Prostate gland (tissue), 2 donors: ENCODE measurements at regions not wholly inside any gene's neighbourhood (a gene's known extent, or its start where the extent isn't known, plus 50 kb on each side); places are given as distances from the start of the nearest gene placed in this dataset.

Source experiments
- DNase-seq: peaks from one replicate; pipeline ENCODE4 v3.0.0-alpha.2; 2019; ENCODE audit warnings: low spot score
- H3K27ac ChIP-seq, 2 donors: fragments of 200-600 bp; sonication (generic); 2 replicates each; pipeline ENCODE4 v1.5.1; 2017 to 2019
- H3K27me3 ChIP-seq: fragments of 200-600 bp; sonication (generic); replicated peaks from 2 replicates; pipeline ENCODE4 v1.5.1; 2019; ENCODE audit not compliant: insufficient read depth
- H3K36me3 ChIP-seq, 2 donors: fragments of 200-600 bp; sonication (generic); 1 replicate in 1 of 2; 2 replicates in 1 of 2; pipeline versions ENCODE4 v1.5.1 to v1.8.1; 2017 to 2019
- H3K4me1 ChIP-seq: fragments of 200-600 bp; sonication (generic); replicated peaks from 2 replicates; pipeline ENCODE4 v1.5.1; 2019
- H3K4me3 ChIP-seq, 2 donors: fragments of 200-600 bp; sonication (generic); 2 replicates each; pipeline ENCODE4 v1.5.1; 2017 to 2019
- H3K9me3 ChIP-seq: fragments of 200-600 bp; sonication (generic); 2 replicates; pipeline ENCODE4 v1.5.1; 2017
- POLR2A ChIP-seq: fragments of 450-650 bp; IDR thresholded peaks from one replicate; pipeline ENCODE4 v1.6.1; 2016; ENCODE audit warnings: antibody characterized with exemption, mild to moderate bottlenecking
- POLR2AphosphoS5 ChIP-seq: sonication (generic); formaldehyde crosslinking; IDR thresholded peaks from one replicate; pipeline ENCODE4 v1.6.1; 2017; ENCODE audit warnings: antibody characterized with exemption
- WGBS: methylation state at CpG from one replicate; pipeline ENCODE4 v1.1.5; 2018; 5-methylcytosine and 5-hydroxymethylcytosine counted together
- intact Hi-C: fragments of 100-400 bp; cut with DNase I; formaldehyde crosslinking; loops from one replicate; pipeline ENCODE4 v1.14.2; 2022
- TF ChIP-seq, protein P1 (sequence below), 4 experiments: fragments of 200-600 bp in 2 of 4; fragments of 450-650 bp in 2 of 4; sonication (generic) in 2 of 4; IDR thresholded peaks; 1 replicate in 3 of 4; 2 replicates in 1 of 4; pipeline ENCODE4 v1.5.1; 2016 to 2019; ENCODE audit warnings: antibody characterized with exemption in 4 of 4, mild to moderate bottlenecking in 2 of 4, moderate library complexity in 2 of 4

GRCh38 chr12:47553266-47553665 lies 152.6 kb downstream of the RPAP3 start:
- intact Hi-C loops: no loop called here
- no peaks in the 10 kb centered on the region for H3K9me3 ChIP-seq
- TF ChIP-seq POLR2A (no peak), POLR2AphosphoS5 (no peak)
- TF ChIP-seq, protein P1, sequence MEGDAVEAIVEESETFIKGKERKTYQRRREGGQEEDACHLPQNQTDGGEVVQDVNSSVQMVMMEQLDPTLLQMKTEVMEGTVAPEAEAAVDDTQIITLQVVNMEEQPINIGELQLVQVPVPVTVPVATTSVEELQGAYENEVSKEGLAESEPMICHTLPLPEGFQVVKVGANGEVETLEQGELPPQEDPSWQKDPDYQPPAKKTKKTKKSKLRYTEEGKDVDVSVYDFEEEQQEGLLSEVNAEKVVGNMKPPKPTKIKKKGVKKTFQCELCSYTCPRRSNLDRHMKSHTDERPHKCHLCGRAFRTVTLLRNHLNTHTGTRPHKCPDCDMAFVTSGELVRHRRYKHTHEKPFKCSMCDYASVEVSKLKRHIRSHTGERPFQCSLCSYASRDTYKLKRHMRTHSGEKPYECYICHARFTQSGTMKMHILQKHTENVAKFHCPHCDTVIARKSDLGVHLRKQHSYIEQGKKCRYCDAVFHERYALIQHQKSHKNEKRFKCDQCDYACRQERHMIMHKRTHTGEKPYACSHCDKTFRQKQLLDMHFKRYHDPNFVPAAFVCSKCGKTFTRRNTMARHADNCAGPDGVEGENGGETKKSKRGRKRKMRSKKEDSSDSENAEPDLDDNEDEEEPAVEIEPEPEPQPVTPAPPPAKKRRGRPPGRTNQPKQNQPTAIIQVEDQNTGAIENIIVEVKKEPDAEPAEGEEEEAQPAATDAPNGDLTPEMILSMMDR (IDR thresholded peaks at IDR 0.05): no peak

DNA sequence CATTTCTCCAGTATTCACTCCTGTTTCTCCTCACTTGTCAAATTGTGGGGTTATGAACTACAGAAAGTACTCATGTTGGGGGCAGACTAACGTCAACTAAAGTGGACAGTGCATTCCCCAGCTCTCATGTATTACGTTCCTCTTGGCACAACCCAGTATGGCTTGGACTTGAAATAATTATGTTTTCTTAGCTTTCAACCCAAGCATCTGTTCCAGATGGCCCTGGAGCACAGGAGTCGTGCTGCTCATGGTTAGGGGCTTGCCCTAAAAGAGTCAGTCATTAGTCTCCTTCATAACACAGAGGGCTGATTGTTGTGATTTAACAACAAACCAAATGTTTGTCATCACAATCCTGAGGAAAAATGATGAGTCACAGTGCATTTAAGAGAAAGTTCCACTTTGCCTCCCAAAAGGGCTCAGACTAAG lies 154.4 kb downstream of the RPAP3 start:
- 47% methylated on average over 3 of the region's 3 CpGs for WGBS
- intact Hi-C loops: no loop called here
- TF ChIP-seq, protein P1 (IDR thresholded peaks at IDR 0.05): no peak
- TF ChIP-seq POLR2A (no peak), POLR2AphosphoS5 (no peak)
- no peak overlapping the region for H3K27ac ChIP-seq
- H3K4me3 ChIP-seq: no peak overlapping the region
- H3K27me3 ChIP-seq: no peaks in the 10 kb centered on the region
- no peaks in the 10 kb centered on the region for H3K4me1 ChIP-seq
- no peaks in the 10 kb centered on the region for H3K9me3 ChIP-seq
- no peak for DNase-seq
- no peaks in the 10 kb centered on the region for H3K36me3 ChIP-seq

More at GRCh38 chr12:47553266-47553665, 152.6 kb downstream of the RPAP3 start:
- Histone ChIP-seq H3K27ac (no peak overlapping the region), H3K4me3 (no peak overlapping the region), H3K27me3 (no peaks in the 10 kb centered on the region), H3K4me1 (no peaks in the 10 kb centered on the region), H3K36me3 (no peaks in the 10 kb centered on the region)
- DNase-seq: no peak
- 90% methylated on average over 3 of the region's 3 CpGs for WGBS

DNA sequence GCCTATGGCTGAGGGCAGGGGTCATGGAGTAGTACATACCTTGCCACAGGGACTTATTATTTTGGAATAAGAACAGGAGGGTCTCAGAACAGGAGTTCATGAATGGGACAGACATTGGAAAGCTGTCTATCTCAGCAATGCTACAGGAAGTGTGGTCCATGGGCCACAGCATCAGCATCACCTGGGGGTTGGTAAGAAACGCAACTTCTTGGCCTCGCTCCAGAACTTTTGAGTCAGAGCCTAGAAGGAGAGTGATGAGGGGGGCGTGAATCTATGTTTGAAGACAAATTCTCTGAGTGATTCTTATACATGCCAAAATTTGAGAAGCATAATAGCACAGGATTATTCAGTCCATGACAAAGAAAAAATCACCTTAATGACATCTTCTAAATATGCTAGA lies 156.6 kb downstream of the RPAP3 start:
- H3K27me3 ChIP-seq: no peaks in the 10 kb centered on the region
- TF ChIP-seq POLR2A (no peak), POLR2AphosphoS5 (no peak)
- TF ChIP-seq, protein P1 (IDR thresholded peaks at IDR 0.05): no peak
- intact Hi-C loops: no loop called here
- H3K4me1 ChIP-seq: no peaks in the 10 kb centered on the region
- WGBS: 88% methylated on average over 3 of the region's 3 CpGs
- H3K36me3 ChIP-seq: no peaks in the 10 kb centered on the region
- H3K27ac ChIP-seq: no peak overlapping the region
- no peaks in the 10 kb centered on the region for H3K9me3 ChIP-seq
- no peak for DNase-seq
- H3K4me3 ChIP-seq: no peak overlapping the region

- TF ChIP-seq POLR2AphosphoS5: no peak
- no peak for TF ChIP-seq POLR2A
- TF ChIP-seq, protein P1 (IDR thresholded peaks at IDR 0.05): no peak
- Histone ChIP-seq H3K27me3 (no peaks in the 10 kb centered on the region), H3K36me3 (no peaks in the 10 kb centered on the region), H3K4me1 (no peaks in the 10 kb centered on the region), H3K9me3 (no peaks in the 10 kb centered on the region), H3K27ac (no peak overlapping the region), H3K4me3 (no peak overlapping the region)
- intact Hi-C loops: no loop called here
- no peak for DNase-seq
Measured at GRCh38 chr12:47548401-47548800, 157.4 kb downstream of the RPAP3 start.

GRCh38 chr12:47547077-47547476 lies 158.8 kb downstream of the RPAP3 start:
- DNase-seq: no peak
- no peak overlapping the region for H3K27ac ChIP-seq
- 95% methylated on average over 6 of the region's 6 CpGs for WGBS
- H3K36me3 ChIP-seq: no peaks in the 10 kb centered on the region
- TF ChIP-seq, protein P1 (IDR thresholded peaks at IDR 0.05): no peak
- TF ChIP-seq POLR2AphosphoS5: no peak
- TF ChIP-seq POLR2A: no peak
- intact Hi-C loops: no loop called here
- no peaks in the 10 kb centered on the region for H3K27me3 ChIP-seq
- H3K4me1 ChIP-seq: no peaks in the 10 kb centered on the region
- H3K4me3 ChIP-seq: no peak overlapping the region
- no peaks in the 10 kb centered on the region for H3K9me3 ChIP-seq
